ENCODE measurements at regions not wholly inside any gene's neighbourhood (a gene's known extent, or its start where the extent isn't known, plus 50 kb on each side); places are given as distances from the start of the nearest gene placed in this dataset.

DNA sequence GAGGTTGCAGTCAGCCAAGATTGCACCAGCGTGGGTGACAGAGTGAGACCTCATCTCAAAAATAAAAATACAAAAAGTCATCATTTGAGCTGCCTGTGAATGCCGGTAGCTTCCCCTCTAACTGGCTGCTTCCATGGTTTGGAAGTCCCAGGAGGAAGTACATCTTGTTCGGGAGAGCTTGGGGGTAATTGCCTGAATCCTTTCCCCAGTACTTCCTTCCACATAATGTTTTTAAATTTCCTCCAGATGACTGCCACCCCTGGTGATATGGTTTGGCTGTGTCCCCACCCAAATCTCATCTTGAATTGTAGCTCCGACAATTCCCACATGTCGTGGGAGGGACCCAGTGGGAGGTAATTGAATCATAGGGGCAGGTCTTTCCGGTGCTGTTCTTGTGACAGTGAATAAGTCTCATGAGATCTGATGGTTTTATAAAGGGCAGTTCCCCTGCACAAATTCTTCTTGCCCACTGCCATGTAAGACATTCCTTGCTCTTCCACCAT, 87.2 kb downstream of the SPRING1 start:
- ATAC-seq: no peak
- Histone ChIP-seq H3K27ac (ENCODE audit: low read length) (no peak overlapping the region), H3K4me1 (ENCODE audit: control insufficient read depth, insufficient read depth, low read length) (no peaks in the 10 kb centered on the region), H3K4me3 (ENCODE audit: low read length) (no peak overlapping the region), H3K27me3 (ENCODE audit: control insufficient read depth, insufficient read depth) (no peaks in the 10 kb centered on the region), H3K9me3 (ENCODE audit: control insufficient read depth, low read length) (no peaks in the 10 kb centered on the region)
- WGBS: 63% methylated on average over 6 of the region's 6 CpGs
- intact Hi-C loops (cut with DNase I): no loop called here
- DNase-seq: no peak

GRCh38 chr12:116650062-116650461, 87.8 kb downstream of the SPRING1 start:
- 86% methylated on average over 2 of the region's 2 CpGs for WGBS
- no peaks in the 10 kb centered on the region for H3K4me1 ChIP-seq (ENCODE audit: control insufficient read depth, insufficient read depth, low read length)
- DNase-seq: no peak
- ATAC-seq: no peak
- no peak overlapping the region for H3K4me3 ChIP-seq (ENCODE audit: low read length)
- intact Hi-C loops (cut with DNase I): no loop called here
- H3K27ac ChIP-seq (ENCODE audit: low read length): no peak overlapping the region
- no peaks in the 10 kb centered on the region for H3K27me3 ChIP-seq (ENCODE audit: control insufficient read depth, insufficient read depth)
- no peaks in the 10 kb centered on the region for H3K9me3 ChIP-seq (ENCODE audit: control insufficient read depth, low read length)

- H3K9me3 ChIP-seq (ENCODE audit: control insufficient read depth, low read length): no peaks in the 10 kb centered on the region
- no peak overlapping the region for H3K27ac ChIP-seq (ENCODE audit: low read length)
- no peak for DNase-seq
- 38% methylated on average over 4 of the region's 4 CpGs for WGBS
- H3K4me3 ChIP-seq (ENCODE audit: low read length): no peak overlapping the region
- intact Hi-C loops (cut with DNase I): no loop called here
- H3K27me3 ChIP-seq (ENCODE audit: control insufficient read depth, insufficient read depth): no peaks in the 10 kb centered on the region
- no peaks in the 10 kb centered on the region for H3K4me1 ChIP-seq (ENCODE audit: control insufficient read depth, insufficient read depth, low read length)
- peak in 1 of 2 donors; percentile 93 for ATAC-seq
These were observed 88.6 kb downstream of the MAP1LC3B2 start for GRCh38 chr12:116647813-116648212.

- Histone ChIP-seq H3K27me3 (ENCODE audit: control insufficient read depth, insufficient read depth) (no peaks in the 10 kb centered on the region), H3K27ac (ENCODE audit: low read length) (no peak overlapping the region)
- intact Hi-C loops (cut with DNase I): no loop called here
These were observed 87.7 kb downstream of the MAP1LC3B2 start for GRCh38 chr12:116646901-116647300.

GRCh38 chr12:116644806-116645205, 85.6 kb downstream of the MAP1LC3B2 start:
- H3K27ac ChIP-seq (ENCODE audit: low read length): no peak overlapping the region
- 94% methylated on average over 3 of the region's 3 CpGs for WGBS
- H3K9me3 ChIP-seq (ENCODE audit: control insufficient read depth, low read length): no peaks in the 10 kb centered on the region
- H3K4me3 ChIP-seq (ENCODE audit: low read length): no peak overlapping the region
- no peak for ATAC-seq
- intact Hi-C loops (cut with DNase I): no loop called here
- H3K27me3 ChIP-seq (ENCODE audit: control insufficient read depth, insufficient read depth): no peaks in the 10 kb centered on the region
- no peaks in the 10 kb centered on the region for H3K4me1 ChIP-seq (ENCODE audit: control insufficient read depth, insufficient read depth, low read length)
- no peak for DNase-seq

More at GRCh38 chr12:116646901-116647300, 87.7 kb downstream of the MAP1LC3B2 start:
- DNase-seq: no peak
- ATAC-seq: no peak
- H3K9me3 ChIP-seq (ENCODE audit: control insufficient read depth, low read length): no peaks in the 10 kb centered on the region
- H3K4me1 ChIP-seq (ENCODE audit: control insufficient read depth, insufficient read depth, low read length): no peaks in the 10 kb centered on the region
- H3K4me3 ChIP-seq (ENCODE audit: low read length): no peak overlapping the region

- no peak for ATAC-seq
- Histone ChIP-seq H3K4me1 (ENCODE audit: control insufficient read depth, insufficient read depth, low read length) (no peaks in the 10 kb centered on the region), H3K4me3 (ENCODE audit: low read length) (no peak overlapping the region), H3K9me3 (ENCODE audit: control insufficient read depth, low read length) (no peaks in the 10 kb centered on the region), H3K27me3 (ENCODE audit: control insufficient read depth, insufficient read depth) (no peaks in the 10 kb centered on the region), H3K27ac (ENCODE audit: low read length) (no peak overlapping the region)
- DNase-seq: no peak
- 84% methylated on average over 2 of the region's 2 CpGs for WGBS
- intact Hi-C loops (cut with DNase I): no loop called here
These were observed 83.5 kb downstream of the MAP1LC3B2 start for GRCh38 chr12:116642683-116643082.

DNA sequence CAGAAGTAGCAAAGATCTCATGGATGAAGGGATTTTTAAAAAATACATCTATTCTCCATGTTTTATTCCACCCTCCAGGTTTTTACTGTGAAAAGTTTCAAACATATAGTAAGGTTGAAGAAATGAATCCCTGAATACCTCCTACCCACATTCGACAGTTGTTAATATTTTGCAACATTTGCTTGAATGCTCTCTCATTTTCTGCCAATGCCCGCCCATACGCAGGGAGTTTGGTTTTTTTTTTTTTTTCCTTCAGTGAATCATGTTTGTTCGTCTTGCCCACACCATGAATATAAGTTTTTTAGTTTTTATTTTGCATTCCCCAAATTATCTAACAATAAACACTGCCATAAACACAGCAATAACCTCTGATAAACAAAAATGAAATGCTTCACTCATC, 82.9 kb downstream of the MAP1LC3B2 start:
- no peak for DNase-seq
- no peak for ATAC-seq
- no peaks in the 10 kb centered on the region for H3K27me3 ChIP-seq (ENCODE audit: control insufficient read depth, insufficient read depth)
- H3K9me3 ChIP-seq (ENCODE audit: control insufficient read depth, low read length): no peaks in the 10 kb centered on the region
- H3K4me1 ChIP-seq (ENCODE audit: control insufficient read depth, insufficient read depth, low read length): no peaks in the 10 kb centered on the region
- 86% methylated on average over 4 of the region's 4 CpGs for WGBS
- no peak overlapping the region for H3K4me3 ChIP-seq (ENCODE audit: low read length)
- intact Hi-C loops (cut with DNase I): no loop called here
- no peak overlapping the region for H3K27ac ChIP-seq (ENCODE audit: low read length)

DNA sequence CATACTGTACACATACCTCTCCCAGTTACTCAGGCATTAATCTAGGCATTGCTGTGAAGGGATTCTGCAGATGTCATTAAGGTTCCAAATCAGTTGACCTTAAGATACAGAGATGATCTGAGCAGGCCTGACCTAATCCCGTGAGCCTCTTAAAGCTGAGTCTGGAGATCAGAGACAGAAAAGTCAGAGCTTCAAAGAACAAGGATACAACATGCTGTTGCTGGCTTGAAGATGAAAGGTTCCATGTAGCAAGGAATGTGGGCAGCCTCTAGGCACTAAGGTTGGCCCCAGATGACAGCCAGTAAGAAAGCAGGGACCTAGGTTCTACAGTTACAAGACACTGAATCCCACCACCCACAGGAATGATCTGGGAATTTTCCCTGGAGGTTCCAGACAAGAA, 81.1 kb downstream of the MAP1LC3B2 start:
- Histone ChIP-seq H3K4me1 (ENCODE audit: control insufficient read depth, insufficient read depth, low read length) (no peaks in the 10 kb centered on the region), H3K27ac (ENCODE audit: low read length) (no peak overlapping the region), H3K9me3 (ENCODE audit: control insufficient read depth, low read length) (no peaks in the 10 kb centered on the region), H3K27me3 (ENCODE audit: control insufficient read depth, insufficient read depth) (no peaks in the 10 kb centered on the region), H3K4me3 (ENCODE audit: low read length) (no peak overlapping the region)
- DNase-seq: no peak
- no peak for ATAC-seq
- 80% methylated on average over 1 of the region's 1 CpG for WGBS
- intact Hi-C loops (cut with DNase I): no loop called here

DNA sequence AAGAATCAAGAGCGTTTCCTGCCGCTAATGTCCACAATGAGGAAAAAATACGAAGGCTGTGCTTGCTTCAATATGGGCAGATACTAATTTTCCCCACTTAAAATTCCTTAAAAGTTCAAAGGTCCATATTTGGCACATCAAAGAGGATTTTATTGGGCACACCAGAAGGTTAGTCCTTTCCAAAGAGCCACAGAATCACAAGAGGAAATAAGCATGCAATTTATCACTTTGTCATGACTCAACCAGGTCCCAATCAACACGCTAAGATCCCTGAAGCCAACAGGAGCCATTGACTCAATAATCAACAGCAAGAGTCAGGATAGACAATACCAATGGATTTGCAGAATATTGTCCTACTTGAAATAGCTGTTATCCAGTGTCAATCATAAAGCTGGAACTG, 80.6 kb downstream of the MAP1LC3B2 start:
- H3K9me3 ChIP-seq (ENCODE audit: control insufficient read depth, low read length): no peaks in the 10 kb centered on the region
- no peak overlapping the region for H3K4me3 ChIP-seq (ENCODE audit: low read length)
- WGBS: 79% methylated on average over 4 of the region's 4 CpGs
- DNase-seq (no peak), ATAC-seq (no peak)
- intact Hi-C loops (cut with DNase I): no loop called here
- no peaks in the 10 kb centered on the region for H3K4me1 ChIP-seq (ENCODE audit: control insufficient read depth, insufficient read depth, low read length)
- no peaks in the 10 kb centered on the region for H3K27me3 ChIP-seq (ENCODE audit: control insufficient read depth, insufficient read depth)
- no peak overlapping the region for H3K27ac ChIP-seq (ENCODE audit: low read length)

DNA sequence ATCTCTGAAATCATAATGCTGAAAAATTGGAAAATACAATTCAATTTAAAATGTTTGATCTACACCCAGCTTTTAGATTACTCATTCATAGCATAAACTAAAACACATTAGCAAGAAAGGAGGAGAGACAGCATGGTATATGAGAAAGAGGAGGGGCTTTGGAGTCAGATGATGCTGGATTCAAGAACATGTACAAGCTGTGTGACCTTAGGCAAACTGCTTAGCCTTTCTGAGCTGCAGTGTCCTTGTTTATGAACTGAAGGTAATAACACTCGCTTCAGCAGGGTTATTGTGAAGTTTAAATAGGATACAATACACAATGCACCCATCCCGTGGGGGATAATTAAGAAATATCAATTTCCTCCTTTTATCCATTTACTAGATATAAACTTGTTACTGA, 79.2 kb downstream of the MAP1LC3B2 start:
- Histone ChIP-seq H3K4me1 (ENCODE audit: control insufficient read depth, insufficient read depth, low read length) (no peaks in the 10 kb centered on the region), H3K9me3 (ENCODE audit: control insufficient read depth, low read length) (no peaks in the 10 kb centered on the region), H3K27ac (ENCODE audit: low read length) (no peak overlapping the region), H3K4me3 (ENCODE audit: low read length) (no peak overlapping the region), H3K27me3 (ENCODE audit: control insufficient read depth, insufficient read depth) (no peaks in the 10 kb centered on the region)
- ATAC-seq (no peak), DNase-seq (no peak)
- WGBS: 68% methylated on average over 2 of the region's 2 CpGs
- intact Hi-C loops (cut with DNase I): no loop called here

DNA sequence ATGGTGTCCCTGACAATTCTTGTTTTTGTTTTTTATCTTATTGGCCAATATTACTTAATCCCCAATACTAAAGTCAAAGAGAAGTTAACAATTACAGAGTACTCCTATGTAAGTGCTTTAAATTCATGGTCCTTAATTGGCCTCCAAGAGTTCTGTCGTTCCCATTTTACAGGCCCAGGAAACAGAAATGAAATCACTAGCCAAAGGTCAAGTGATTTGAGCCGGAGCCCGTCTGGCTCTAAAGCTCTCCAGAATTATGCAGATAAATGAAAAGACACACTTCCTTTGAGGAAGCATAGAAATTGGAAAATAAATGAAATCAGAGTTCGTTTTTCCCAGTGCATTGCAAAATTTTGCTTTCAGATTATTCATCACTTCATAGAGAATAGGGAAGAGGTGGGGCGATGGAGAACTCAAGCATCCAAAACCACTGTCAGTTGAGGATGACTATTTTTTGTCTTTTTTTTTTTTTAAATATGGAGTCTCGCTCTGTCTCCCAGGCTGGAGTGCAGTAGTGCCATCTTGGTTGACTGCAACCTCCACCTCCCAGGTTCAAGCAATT, 78.5 kb downstream of the MAP1LC3B2 start:
- Histone ChIP-seq H3K27ac (ENCODE audit: low read length) (no peak overlapping the region), H3K27me3 (ENCODE audit: control insufficient read depth, insufficient read depth) (no peaks in the 10 kb centered on the region), H3K9me3 (ENCODE audit: control insufficient read depth, low read length) (no peaks in the 10 kb centered on the region), H3K4me1 (ENCODE audit: control insufficient read depth, insufficient read depth, low read length) (no peaks in the 10 kb centered on the region), H3K4me3 (ENCODE audit: low read length) (no peak overlapping the region)
- intact Hi-C loops (cut with DNase I): no loop called here
- WGBS: 45% methylated on average over 6 of the region's 6 CpGs
- ATAC-seq: peak in 1 of 2 donors; percentile 35
- no peak for DNase-seq
